8988T (cell line): ENCODE measurements at regions not wholly inside any gene's neighbourhood (a gene's known extent, or its start where the extent isn't known, plus 50 kb on each side); places are given as distances from the start of the nearest gene placed in this dataset.

ENCODE experiments used
- DNase-seq: peaks from one replicate; pipeline ENCODE4 v3.0.0; 2011

GRCh38 chr13:33472446-33472845 is 186.9 kb upstream of the STARD13 start:
- no peak for DNase-seq

GRCh38 chr13:33479105-33479504 is 193.6 kb upstream of the STARD13 start:
- DNase-seq: no peak

- DNase-seq: no peak
These were observed 195.0 kb upstream of the STARD13 start for GRCh38 chr13:33480561-33480960.

- no peak for DNase-seq
These were observed 197.9 kb upstream of the STARD13 start for GRCh38 chr13:33483471-33483870.

GRCh38 chr13:33485247-33485646 is 199.7 kb upstream of the STARD13 start:
- DNase-seq: no peak

GRCh38 chr13:33487575-33488243 is 202.2 kb upstream of the STARD13 start:
- no peak for DNase-seq

GRCh38 chr13:33489563-33489962 is 204.0 kb upstream of the STARD13 start:
- no peak for DNase-seq

GRCh38 chr13:33490461-33491327 is 205.1 kb upstream of the STARD13 start:
- DNase-seq: no peak

GRCh38 chr13:33493672-33494365 is 208.3 kb upstream of the STARD13 start:
- DNase-seq: no peak

- DNase-seq: peak; percentile 15
These were observed 209.1 kb upstream of the STARD13 start for GRCh38 chr13:33494596-33495204.

GRCh38 chr13:33496336-33496735 is 210.8 kb upstream of the STARD13 start:
- no peak for DNase-seq

- DNase-seq: no peak
These were observed 211.7 kb upstream of the STARD13 start for GRCh38 chr13:33497146-33497845.

GRCh38 chr13:33508060-33508459 is 222.5 kb upstream of the STARD13 start:
- no peak for DNase-seq

GRCh38 chr13:33509642-33510229 is 224.2 kb upstream of the STARD13 start:
- no peak for DNase-seq

- no peak for DNase-seq
These were observed 224.9 kb upstream of the STARD13 start for GRCh38 chr13:33510350-33510970.

- DNase-seq: no peak
These were observed 227.5 kb upstream of the STARD13 start for GRCh38 chr13:33512880-33513554.

- DNase-seq: no peak
These were observed 228.8 kb upstream of the STARD13 start for GRCh38 chr13:33514362-33514761.

- no peak for DNase-seq
These were observed 229.6 kb upstream of the STARD13 start for GRCh38 chr13:33515146-33515545.

- no peak for DNase-seq
These were observed 232.9 kb upstream of the STARD13 start for GRCh38 chr13:33518452-33518851.

GRCh38 chr13:33519561-33520467 is 234.3 kb upstream of the STARD13 start:
- DNase-seq: no peak
